H1 (cell line): ENCODE measurements at regions not wholly inside any gene's neighbourhood (a gene's known extent, or its start where the extent isn't known, plus 50 kb on each side); places are given as distances from the start of the nearest gene placed in this dataset.

Experiments
- CTCF ChIA-PET: fragments of 300-600 bp; sonication (Branson Sonifier 250); formaldehyde crosslinking; loops from one replicate; lab custom pipeline; 2021; ENCODE audit not compliant: partially characterized antibody; lab: Charles Lee
- POLR2A ChIA-PET: fragments of 300-600 bp; sonication (Branson Sonifier 250); formaldehyde crosslinking; loops from one replicate; lab custom pipeline; 2021; ENCODE audit warnings: inconsistent platforms; ENCODE audit not compliant: partially characterized antibody; lab: Charles Lee
- DNase-seq, 2 experiments: peaks; one replicate each; pipeline versions ENCODE4 v3.0.0 to v3.0.0-alpha.2; 2010 to 2022; ENCODE audit warnings: low spot score in 2 of 2, low read depth in 1 of 2, mixed read lengths in 1 of 2
- FAIRE-seq: peaks from 2 replicates; lab custom pipeline; 2011; peaks lifted over from hg19 to GRCh38; lab: Jason Lieb, UNC
- H2AFZ ChIP-seq: 2 replicates; pipeline ENCODE4 v1.8.1; 2012; ENCODE audit warnings: low read length, inconsistent platforms
- H2AK5ac ChIP-seq: 2 replicates; pipeline ENCODE4 v1.6.1; 2013; ENCODE audit warnings: low read depth, low read length
- H2BK120ac ChIP-seq: replicated peaks from 2 replicates; pipeline ENCODE3; 2013; ENCODE audit warnings: low read depth, low read length, inconsistent platforms
- H2BK12ac ChIP-seq: 2 replicates; pipeline ENCODE4 v1.6.1; 2013; ENCODE audit warnings: low read depth, low read length
- H2BK15ac ChIP-seq: 2 replicates; pipeline ENCODE4 v1.6.1; 2013; ENCODE audit warnings: low read length
- H2BK20ac ChIP-seq: 2 replicates; pipeline ENCODE4 v1.6.1; 2013; ENCODE audit warnings: low read length
- H2BK5ac ChIP-seq: 2 replicates; pipeline ENCODE4 v1.6.1; 2013; ENCODE audit warnings: low read depth, low read length
- H3K14ac ChIP-seq: 2 replicates; pipeline ENCODE4 v1.6.1; 2013; ENCODE audit warnings: inconsistent platforms; ENCODE audit not compliant: insufficient read length
- H3K18ac ChIP-seq: 2 replicates; pipeline ENCODE4 v1.6.1; 2013; ENCODE audit warnings: low read length; ENCODE audit errors: extremely low read depth
- H3K23ac ChIP-seq: 2 replicates; pipeline ENCODE4 v1.6.1; 2013; ENCODE audit warnings: inconsistent platforms; ENCODE audit not compliant: insufficient read length
- H3K23me2 ChIP-seq: 2 replicates; pipeline ENCODE4 v1.6.1; 2013; ENCODE audit warnings: low read depth, low read length
- H3K27ac ChIP-seq: 2 replicates; pipeline ENCODE4 v1.6.1; 2011; ENCODE audit warnings: low read depth, low read length, inconsistent platforms
- H3K27me3 ChIP-seq, 4 experiments: replicated peaks in 1 of 4; 1 replicate in 1 of 4; 2 replicates in 3 of 4; pipeline versions ENCODE4 v1.6.1 to v1.8.1; 2011 to 2013; ENCODE audit warnings: low read length in 3 of 4, mild to moderate bottlenecking in 3 of 4, inconsistent platforms in 2 of 4, mixed read lengths in 2 of 4, moderate library complexity in 1 of 4; ENCODE audit not compliant: control insufficient read depth in 3 of 4, insufficient read depth in 3 of 4; ENCODE audit errors: extremely low read depth in 1 of 4
- H3K36me3 ChIP-seq, 4 experiments: 2 replicates each; pipeline versions ENCODE4 v1.6.1 to v1.8.1; 2011 to 2013; ENCODE audit warnings: mild to moderate bottlenecking in 4 of 4, low read length in 3 of 4, moderate library complexity in 2 of 4, control low read depth in 1 of 4, inconsistent platforms in 1 of 4; ENCODE audit not compliant: insufficient read depth in 4 of 4, control insufficient read depth in 2 of 4
- H3K4ac ChIP-seq: replicated peaks from 2 replicates; pipeline ENCODE3; 2013; ENCODE audit warnings: low read length, low read depth, mixed read lengths, inconsistent platforms; ENCODE audit not compliant: insufficient read length
- H3K4me1 ChIP-seq, 4 experiments: replicated peaks in 1 of 4; 1 replicate in 1 of 4; 2 replicates in 3 of 4; pipeline versions ENCODE4 v1.6.1 to v1.8.1; 2011 to 2013; ENCODE audit warnings: low read length in 3 of 4, inconsistent platforms in 2 of 4, mixed read lengths in 1 of 4; ENCODE audit not compliant: insufficient read depth in 4 of 4, control insufficient read depth in 3 of 4
- H3K4me2 ChIP-seq, 2 experiments: 2 replicates each; pipeline versions ENCODE4 v1.6.1 to v1.8.1; 2011 to 2013; ENCODE audit warnings: low read depth in 2 of 2, low read length in 2 of 2, control low read depth in 1 of 2, inconsistent platforms in 1 of 2, mild to moderate bottlenecking in 1 of 2; ENCODE audit not compliant: insufficient read depth in 1 of 2
- H3K4me3 ChIP-seq, 4 experiments: fragments of 200-600, 300-600 bp in 1 of 4; sonication (generic), shearing (Covaris generic), sonication (Bioruptor Twin) in 1 of 4; 2 replicates each; pipeline versions ENCODE4 v1.5.1 to v1.8.1; 2011 to 2016; ENCODE audit warnings: low read length in 4 of 4, low read depth in 3 of 4, control low read depth in 2 of 4, inconsistent platforms in 2 of 4, mild to moderate bottlenecking in 2 of 4, mixed read lengths in 1 of 4, moderate library complexity in 1 of 4; ENCODE audit not compliant: insufficient read depth in 2 of 4; ENCODE audit errors: extremely low read depth in 1 of 4
- H3K56ac ChIP-seq: replicated peaks from 2 replicates; pipeline ENCODE3; 2013; ENCODE audit warnings: low read depth, mild to moderate bottlenecking, mixed read lengths, low read length, inconsistent platforms; ENCODE audit not compliant: insufficient read length
- H3K79me1 ChIP-seq: 2 replicates; pipeline ENCODE4 v1.6.1; 2013; ENCODE audit warnings: low read depth, low read length, control low read depth
- H3K79me2 ChIP-seq, 2 experiments: 2 replicates each; pipeline versions ENCODE4 v1.6.1 to v1.8.1; 2012 to 2013; ENCODE audit warnings: low read length in 2 of 2, mild to moderate bottlenecking in 2 of 2, inconsistent platforms in 1 of 2; ENCODE audit not compliant: insufficient read depth in 2 of 2, control insufficient read depth in 1 of 2
- H3K9ac ChIP-seq, 4 experiments: replicated peaks in 1 of 4; 1 replicate in 1 of 4; 2 replicates in 3 of 4; pipeline versions ENCODE4 v1.6.1 to v1.8.1; 2011 to 2013; ENCODE audit warnings: low read depth in 3 of 4, low read length in 3 of 4, control low read depth in 2 of 4, mild to moderate bottlenecking in 2 of 4, moderate library complexity in 2 of 4, inconsistent platforms in 1 of 4; ENCODE audit errors: extremely low read depth in 1 of 4
- H3K9me3 ChIP-seq, 2 experiments: 2 replicates each; pipeline versions ENCODE4 v1.6.1 to v1.8.1; 2012 to 2013; ENCODE audit warnings: mild to moderate bottlenecking in 2 of 2, moderate library complexity in 2 of 2, control low read depth in 1 of 2, inconsistent platforms in 1 of 2, low read depth in 1 of 2, low read length in 1 of 2, mixed read lengths in 1 of 2; ENCODE audit not compliant: insufficient read depth in 2 of 2
- H4K20me1 ChIP-seq, 2 experiments: replicated peaks in 1 of 2; 2 replicates each; pipeline versions ENCODE3 to v1.8.1; 2011 to 2013; ENCODE audit warnings: inconsistent platforms in 2 of 2, low read length in 2 of 2, mild to moderate bottlenecking in 1 of 2; ENCODE audit not compliant: insufficient read depth in 2 of 2, control insufficient read depth in 1 of 2
- H4K5ac ChIP-seq: 2 replicates; pipeline ENCODE4 v1.6.1; 2013; ENCODE audit warnings: low read length, low read depth, mixed read lengths, inconsistent platforms; ENCODE audit not compliant: insufficient read length
- H4K8ac ChIP-seq: 2 replicates; pipeline ENCODE4 v1.8.0; 2013; ENCODE audit warnings: mild to moderate bottlenecking, moderate library complexity, low read length, inconsistent platforms; ENCODE audit not compliant: insufficient read depth; ENCODE audit errors: extremely low read depth
- H4K91ac ChIP-seq: replicated peaks from 2 replicates; pipeline ENCODE3; 2013; ENCODE audit warnings: low read length, mixed read lengths, inconsistent platforms; ENCODE audit not compliant: insufficient read length
- GABPA ChIP-seq: IDR thresholded peaks from 2 replicates; pipeline ENCODE4 v1.6.1; 2011; ENCODE audit warnings: mild to moderate bottlenecking, low read length, moderate library complexity, borderline replicate concordance; ENCODE audit not compliant: insufficient read depth
- RAD21 ChIP-seq, 2 experiments: IDR thresholded peaks in 1 of 2; conservative IDR thresholded peaks in 1 of 2; 2 replicates each; pipeline ENCODE4 v1.6.1; 2011; ENCODE audit warnings: low read depth in 2 of 2, low read length in 2 of 2, improper control_type of control experiment in 1 of 2, inconsistent platforms in 1 of 2, mild to moderate bottlenecking in 1 of 2, moderate library complexity in 1 of 2
- SAP30 ChIP-seq: fragments of 300-600 bp; sonication (generic); IDR thresholded peaks from 2 replicates; pipeline ENCODE4 v1.7.1; 2012; ENCODE audit warnings: low read length, moderate library complexity, mild to moderate bottlenecking, inconsistent platforms; ENCODE audit not compliant: insufficient read depth, insufficient replicate concordance
- USF2 ChIP-seq: IDR thresholded peaks from 2 replicates; pipeline ENCODE4 v1.6.1; 2011; ENCODE audit warnings: low read length, improper control_type of control experiment
- WGBS, 2 experiments: shearing (Covaris generic) in 1 of 2; methylation state at CpG; one replicate each; pipeline versions ENCODE4 v1.1.6 to v1.1.7; 2013 to 2015; ENCODE audit warnings: low lambda C conversion rate in 2 of 2, mixed read lengths in 2 of 2, inconsistent platforms in 1 of 2, low coverage in 1 of 2, missing lambda C conversion rate in 1 of 2; ENCODE audit not compliant: insufficient replicate concordance in 2 of 2, insufficient coverage in 1 of 2, insufficient read length in 1 of 2; ENCODE audit errors: extremely low coverage in 1 of 2, missing lambda C conversion rate in 1 of 2; 5-methylcytosine and 5-hydroxymethylcytosine counted together
- TF ChIP-seq, protein P1 (sequence below), 3 experiments: IDR thresholded peaks; 1 replicate in 2 of 3; 2 replicates in 1 of 3; pipeline versions ENCODE4 v1.5.1 to v1.6.1; 2011; ENCODE audit warnings: low read length in 3 of 3, mild to moderate bottlenecking in 3 of 3, inconsistent platforms in 2 of 3, low read depth in 1 of 3, moderate library complexity in 1 of 3; ENCODE audit not compliant: insufficient read depth in 1 of 3; ENCODE audit errors: control extremely low read depth in 1 of 3

DNA sequence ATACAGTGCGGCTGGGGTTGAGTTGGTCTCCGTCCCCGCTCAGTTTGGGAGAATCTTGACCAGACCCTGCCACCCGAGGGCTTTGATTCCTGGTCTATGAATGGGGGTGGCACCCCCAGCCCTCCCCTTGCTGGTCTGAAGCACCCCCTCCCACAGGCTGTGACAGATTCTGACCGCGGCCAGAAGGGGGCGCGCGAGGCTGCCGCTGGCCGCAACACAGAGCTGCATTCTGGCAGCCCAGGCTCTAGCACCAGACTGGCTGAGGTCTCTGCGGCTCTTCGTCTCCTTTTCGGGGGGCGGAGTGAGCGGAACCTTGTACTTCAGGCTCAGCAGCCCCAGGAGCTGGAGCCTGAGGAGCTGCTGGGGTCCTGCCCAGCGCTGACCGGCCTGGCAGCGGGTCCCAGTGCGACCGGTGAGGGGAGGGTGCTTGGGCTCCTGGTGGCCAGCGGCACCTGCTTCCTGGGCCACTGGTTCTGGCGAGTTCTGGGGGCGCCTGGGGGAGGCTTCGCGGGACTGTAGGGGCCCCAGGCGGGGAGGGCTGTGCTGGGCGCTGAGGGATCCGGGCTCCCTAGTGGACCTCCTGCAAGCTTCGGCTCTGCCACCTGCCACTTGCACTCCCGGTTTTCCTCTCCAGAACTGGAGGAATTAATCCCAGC, 1011.6 kb downstream of the KCNJ18 start:
- Histone ChIP-seq H4K20me1 (no peaks in the 10 kb centered on the region), H3K79me1 (no peaks in the 10 kb centered on the region), H3K4me2 (no peak overlapping the region), H3K4ac (no peak overlapping the region), H3K23ac (no peak overlapping the region), H3K14ac (no peak overlapping the region), H3K4me3 (no peak overlapping the region), H2BK12ac (no peak overlapping the region), H2BK20ac (no peak overlapping the region), H3K56ac (no peak overlapping the region), H4K5ac (no peak overlapping the region), H2AK5ac (no peak overlapping the region), H3K27me3 (no peaks in the 10 kb centered on the region), H2AFZ (no peak overlapping the region), H3K18ac (no peak overlapping the region), H3K79me2 (no peaks in the 10 kb centered on the region), H3K23me2 (no peaks in the 10 kb centered on the region; the same call in 1 of the 2 replicates), H4K8ac (no peak overlapping the region), H2BK15ac (no peak overlapping the region), H3K9me3 (peaks cover 39 to 61% of the 10 kb centered on the region in 2 experiments), H2BK120ac (no peak overlapping the region), H3K4me1 (no peaks in the 10 kb centered on the region), H3K36me3 (no peaks in the 10 kb centered on the region), H4K91ac (no peak overlapping the region), H3K27ac (no peak overlapping the region), H3K9ac (no peak overlapping the region), H2BK5ac (no peak overlapping the region)
- FAIRE-seq (no peak), DNase-seq (no peak)
- CTCF ChIA-PET, result interaction anchor here (0.6 kb wide), 1 partner anchor 22 kb away, joined by 3 read pairs; no protein-coding TSS in a partner anchor
- no peak for TF ChIP-seq USF2
- TF ChIP-seq, protein P1, sequence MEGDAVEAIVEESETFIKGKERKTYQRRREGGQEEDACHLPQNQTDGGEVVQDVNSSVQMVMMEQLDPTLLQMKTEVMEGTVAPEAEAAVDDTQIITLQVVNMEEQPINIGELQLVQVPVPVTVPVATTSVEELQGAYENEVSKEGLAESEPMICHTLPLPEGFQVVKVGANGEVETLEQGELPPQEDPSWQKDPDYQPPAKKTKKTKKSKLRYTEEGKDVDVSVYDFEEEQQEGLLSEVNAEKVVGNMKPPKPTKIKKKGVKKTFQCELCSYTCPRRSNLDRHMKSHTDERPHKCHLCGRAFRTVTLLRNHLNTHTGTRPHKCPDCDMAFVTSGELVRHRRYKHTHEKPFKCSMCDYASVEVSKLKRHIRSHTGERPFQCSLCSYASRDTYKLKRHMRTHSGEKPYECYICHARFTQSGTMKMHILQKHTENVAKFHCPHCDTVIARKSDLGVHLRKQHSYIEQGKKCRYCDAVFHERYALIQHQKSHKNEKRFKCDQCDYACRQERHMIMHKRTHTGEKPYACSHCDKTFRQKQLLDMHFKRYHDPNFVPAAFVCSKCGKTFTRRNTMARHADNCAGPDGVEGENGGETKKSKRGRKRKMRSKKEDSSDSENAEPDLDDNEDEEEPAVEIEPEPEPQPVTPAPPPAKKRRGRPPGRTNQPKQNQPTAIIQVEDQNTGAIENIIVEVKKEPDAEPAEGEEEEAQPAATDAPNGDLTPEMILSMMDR (IDR thresholded peaks at IDR 0.05; ENCODE audit: control extremely low read depth in 1 of 3, insufficient read depth in 1 of 3, low read depth in 1 of 3, low read length in 3 of 3), result peak in 1 of 3 experiments; percentile 6; a peak in 1 of 4 replicates
- TF ChIP-seq GABPA, result no peak
- no peak for TF ChIP-seq SAP30
- peak in 1 of 2 experiments; percentile 20; a peak in 1 of 4 replicates for TF ChIP-seq RAD21 (IDR thresholded peaks at IDR 0.05 in 1 of 2, conservative IDR thresholded peaks at IDR 0.05 in 1 of 2; ENCODE audit: low read depth in 2 of 2, low read length in 2 of 2)
- POLR2A ChIA-PET, result no interaction called here
- WGBS, 2 experiments, result 87% methylated on average over 22 of the region's 31 CpGs; no CpG with 5 or more reads in 1 of the 2 experiments
